Smooth muscle cell (in vitro differentiated cells): ENCODE measurements at regions not wholly inside any gene's neighbourhood (a gene's known extent, or its start where the extent isn't known, plus 50 kb on each side); places are given as distances from the start of the nearest gene placed in this dataset.

Experiments
- DNase-seq: peaks from one replicate; lab custom pipeline; 2025; ENCODE audit not compliant: unreplicated experiment; lab: John Stamatoyannopoulos, UW
- H2AFZ ChIP-seq: fragments of 200-600 bp; sonication (generic); 2 replicates; pipeline ENCODE4 v1.6.0; 2016; ENCODE audit warnings: antibody characterized with exemption, low read depth, mild to moderate bottlenecking
- H3F3A ChIP-seq: fragments of 200-600 bp; sonication (generic); 2 replicates; pipeline ENCODE4 v1.6.0; 2017; ENCODE audit warnings: antibody characterized with exemption, low read depth
- H3K27ac ChIP-seq: fragments of 200-600 bp; sonication (generic); 2 replicates; pipeline ENCODE4 v1.5.1; 2016; ENCODE audit warnings: low read depth, mild to moderate bottlenecking
- H3K27me3 ChIP-seq: fragments of 200-600 bp; sonication (generic); 2 replicates; pipeline ENCODE4 v1.6.1; 2016; ENCODE audit warnings: low read depth, mild to moderate bottlenecking
- H3K36me3 ChIP-seq: fragments of 200-600 bp; sonication (generic); 2 replicates; pipeline ENCODE4 v1.5.1; 2016; ENCODE audit warnings: low read depth
- H3K4me1 ChIP-seq: fragments of 200-600 bp; sonication (generic); 2 replicates; pipeline ENCODE4 v1.5.1; 2016; ENCODE audit warnings: low read depth
- H3K4me2 ChIP-seq: fragments of 200-600 bp; sonication (generic); 2 replicates; pipeline ENCODE4 v1.6.0; 2016; ENCODE audit warnings: mild to moderate bottlenecking
- H3K4me3 ChIP-seq: fragments of 200-600 bp; sonication (generic); 2 replicates; pipeline ENCODE4 v1.5.1; 2016; ENCODE audit warnings: mild to moderate bottlenecking
- H3K79me2 ChIP-seq: fragments of 200-600 bp; sonication (generic); 2 replicates; pipeline ENCODE4 v1.6.0; 2016; ENCODE audit warnings: low read depth, mild to moderate bottlenecking
- H3K9ac ChIP-seq: fragments of 200-600 bp; sonication (generic); 2 replicates; pipeline ENCODE4 v1.6.0; 2016; ENCODE audit warnings: low read depth
- H3K9me3 ChIP-seq: fragments of 200-600 bp; sonication (generic); replicated peaks from 2 replicates; pipeline ENCODE4 v1.5.1; 2016; ENCODE audit warnings: low read depth
- H4K20me1 ChIP-seq: fragments of 200-600 bp; sonication (generic); 2 replicates; pipeline ENCODE4 v1.6.0; 2016; ENCODE audit warnings: low read depth
- CTCF ChIP-seq: fragments of 200-600 bp; sonication (generic); IDR thresholded peaks from 2 replicates; pipeline ENCODE4 v1.5.1; 2017; ENCODE audit warnings: borderline replicate concordance, mild to moderate bottlenecking, antibody characterized with exemption; ENCODE audit not compliant: insufficient read depth, poor library complexity, severe bottlenecking
- WGBS: methylation state at CpG from one replicate; pipeline ENCODE4 v1.1.7; 2016; ENCODE audit warnings: low lambda C conversion rate; 5-methylcytosine and 5-hydroxymethylcytosine counted together

DNA sequence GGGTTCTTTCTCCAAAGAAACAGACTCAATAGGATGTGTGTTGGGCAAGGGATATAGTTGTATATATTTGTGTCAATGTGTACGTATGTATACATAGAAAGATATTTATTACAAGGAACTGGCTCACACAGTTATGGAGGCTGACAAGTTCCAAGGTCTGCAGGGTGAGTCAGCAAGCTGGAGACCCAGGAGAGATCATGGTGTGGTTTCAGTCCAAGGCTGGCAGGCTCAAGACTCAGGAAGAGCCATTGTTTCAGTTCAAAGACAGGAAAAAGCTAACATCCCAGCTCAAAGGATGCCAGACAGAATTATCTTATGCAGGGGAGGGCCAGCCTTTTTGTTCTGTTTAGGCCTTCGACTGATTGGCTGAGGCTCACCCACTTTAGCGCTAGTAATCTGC is 89.9 kb upstream of the RALGAPA2 start:
- Histone ChIP-seq H3K27me3 (no peaks in the 10 kb centered on the region), H3K9ac (no peak overlapping the region), H3K79me2 (no peaks in the 10 kb centered on the region), H3K9me3 (no peaks in the 10 kb centered on the region), H3K4me1 (no peaks in the 10 kb centered on the region), H4K20me1 (no peaks in the 10 kb centered on the region), H3K27ac (no peak overlapping the region), H3F3A (no peaks in the 10 kb centered on the region), H3K36me3 (no peaks in the 10 kb centered on the region), H3K4me2 (no peak overlapping the region), H2AFZ (no peak overlapping the region), H3K4me3 (no peak overlapping the region)
- 67% methylated on average over 3 of the region's 3 CpGs for WGBS
- no peak for TF ChIP-seq CTCF
- no peak for DNase-seq

GRCh38 chr20:20799716-20800312 is 87.4 kb upstream of the RALGAPA2 start:
- Histone ChIP-seq H3K79me2 (no peaks in the 10 kb centered on the region), H4K20me1 (no peaks in the 10 kb centered on the region), H3K27me3 (no peaks in the 10 kb centered on the region), H3K36me3 (no peaks in the 10 kb centered on the region), H3K9ac (no peak overlapping the region), H2AFZ (no peak overlapping the region), H3F3A (no peaks in the 10 kb centered on the region), H3K4me1 (no peaks in the 10 kb centered on the region), H3K4me3 (no peak overlapping the region), H3K9me3 (no peaks in the 10 kb centered on the region), H3K4me2 (no peak overlapping the region), H3K27ac (no peak overlapping the region)
- 92% methylated on average over 6 of the region's 6 CpGs for WGBS
- TF ChIP-seq CTCF = no peak
- no peak for DNase-seq

DNA sequence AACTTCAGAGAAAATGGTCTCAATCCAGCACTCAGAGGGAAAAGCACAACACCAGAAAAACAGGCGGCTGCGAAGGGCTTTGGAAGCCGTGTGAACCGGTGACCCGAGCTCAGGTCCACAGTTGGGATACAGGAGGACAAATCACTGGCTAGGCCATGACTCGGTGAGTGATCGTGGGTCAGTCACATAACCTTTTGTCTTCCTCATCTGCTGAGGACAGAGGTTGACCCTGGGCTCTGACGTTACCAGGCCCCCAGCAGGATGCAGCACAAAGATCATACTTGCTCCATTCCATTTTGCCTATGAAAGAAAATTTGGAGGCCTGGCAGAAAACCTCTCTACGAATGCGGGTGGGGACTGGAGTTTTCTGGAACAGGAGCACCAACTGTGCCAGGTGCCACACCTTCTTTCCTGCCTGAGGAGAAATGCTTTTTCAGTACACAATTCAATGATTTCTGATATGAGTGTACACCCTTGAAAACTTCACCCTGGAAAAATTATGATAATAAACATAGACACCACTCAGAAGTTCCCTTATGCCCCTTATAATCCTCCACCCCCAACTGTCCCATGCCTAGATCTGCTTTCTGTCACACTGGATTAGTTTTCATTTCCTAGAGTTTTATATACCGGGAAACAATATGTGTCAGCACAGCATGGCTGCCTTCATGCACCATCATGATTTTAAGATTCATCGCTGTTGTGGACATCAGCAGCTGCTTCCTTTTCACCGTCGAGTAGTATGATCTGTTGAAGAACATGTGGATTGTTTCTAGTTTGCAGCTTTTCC is 85.3 kb upstream of the RALGAPA2 start:
- H3K27ac ChIP-seq = no peak overlapping the region
- no peaks in the 10 kb centered on the region for H3K79me2 ChIP-seq
- H4K20me1 ChIP-seq = no peaks in the 10 kb centered on the region
- DNase-seq = no peak
- TF ChIP-seq CTCF = no peak
- H3K9ac ChIP-seq = no peak overlapping the region
- no peaks in the 10 kb centered on the region for H3K27me3 ChIP-seq
- H3K4me1 ChIP-seq = no peaks in the 10 kb centered on the region
- H2AFZ ChIP-seq = no peak overlapping the region
- no peak overlapping the region for H3K4me2 ChIP-seq
- H3K4me3 ChIP-seq = no peak overlapping the region
- no peaks in the 10 kb centered on the region for H3K36me3 ChIP-seq
- no peaks in the 10 kb centered on the region for H3K9me3 ChIP-seq
- 84% methylated on average over 14 of the region's 14 CpGs for WGBS
- H3F3A ChIP-seq = no peaks in the 10 kb centered on the region
